GM19238 (cell line): ENCODE measurements at regions not wholly inside any gene's neighbourhood (a gene's known extent, or its start where the extent isn't known, plus 50 kb on each side); places are given as distances from the start of the nearest gene placed in this dataset.
"Not testable (repeated sequence)": the region's sequence is repeated elsewhere in the genome, so short reads cannot be mapped to it uniquely, and the experiment has no call there.

Experiments
- DNase-seq: peaks from one replicate; pipeline ENCODE4 v3.0.0; 2011; ENCODE audit warnings: low spot score; ENCODE audit not compliant: insufficient read length

DNA sequence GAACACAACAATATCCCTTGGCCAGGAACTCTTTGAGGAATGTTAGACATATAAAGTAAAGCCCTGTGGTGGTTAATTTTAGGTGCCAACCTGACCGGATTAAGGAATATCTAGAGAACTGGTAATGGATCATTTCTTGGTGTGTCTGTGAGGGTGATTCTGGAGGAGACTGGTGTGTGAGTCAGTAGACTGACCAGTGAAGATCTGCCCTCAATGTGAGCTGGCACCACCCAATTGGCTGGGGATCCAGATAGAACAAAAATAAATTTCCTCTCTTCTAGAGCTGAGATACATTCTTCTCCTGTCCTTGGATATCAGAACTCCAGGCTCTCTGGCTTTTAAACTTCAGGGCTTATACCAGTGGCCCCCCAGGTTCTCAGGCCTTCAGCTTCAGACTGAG lies 56.2 kb upstream of the TNPO1 start:
- DNase-seq = no peak

DNA sequence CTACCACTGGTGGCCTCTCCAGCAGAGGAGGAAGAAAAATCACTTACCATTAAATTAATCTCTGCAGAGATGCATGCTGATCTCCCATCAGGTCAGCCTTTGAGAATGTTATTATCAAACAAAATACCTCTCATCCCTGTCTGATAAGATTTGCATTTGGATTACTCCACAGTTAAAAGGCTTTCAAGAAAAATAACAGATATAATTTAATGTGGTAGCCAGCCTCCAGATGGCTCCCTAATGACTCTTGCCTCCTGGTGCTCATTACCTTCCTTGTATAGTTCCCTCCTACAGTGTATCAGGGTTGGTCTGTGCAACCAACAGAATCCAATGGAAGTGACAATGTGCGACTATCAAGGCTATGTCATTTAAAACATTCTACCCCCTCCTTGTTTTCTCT lies 63.6 kb upstream of the TNPO1 start:
- DNase-seq = no peak

DNA sequence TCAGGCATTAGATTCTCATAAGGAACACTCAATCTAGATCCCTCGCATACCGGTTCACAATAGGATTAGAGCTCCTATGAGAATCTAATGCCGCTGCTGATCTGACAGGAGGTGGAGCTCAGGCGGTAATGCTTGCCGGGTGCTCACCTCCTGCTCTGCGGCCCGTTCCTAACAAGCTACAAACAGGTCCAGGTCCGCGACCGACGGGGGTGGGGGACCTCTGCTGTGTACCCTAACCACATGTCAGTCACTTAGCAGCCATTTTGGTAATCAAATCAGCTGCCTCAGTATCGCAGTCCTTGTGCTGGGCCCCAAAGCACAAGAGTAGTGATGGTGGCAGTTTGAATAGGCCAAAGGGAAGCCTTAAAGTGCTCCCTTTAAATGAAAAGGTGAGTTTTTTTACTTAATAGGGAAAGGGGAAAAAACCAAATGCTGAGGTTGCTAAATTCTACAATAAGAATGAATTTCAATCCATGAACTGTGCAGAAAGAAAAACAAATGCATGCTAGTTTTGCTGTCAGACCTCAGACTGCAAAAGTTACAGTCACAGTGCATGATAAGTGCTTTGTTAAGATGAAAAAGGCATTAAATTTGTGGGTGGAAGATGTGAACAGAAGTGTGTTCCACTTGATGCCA lies 67.0 kb upstream of the TNPO1 start:
- no peak for DNase-seq

DNA sequence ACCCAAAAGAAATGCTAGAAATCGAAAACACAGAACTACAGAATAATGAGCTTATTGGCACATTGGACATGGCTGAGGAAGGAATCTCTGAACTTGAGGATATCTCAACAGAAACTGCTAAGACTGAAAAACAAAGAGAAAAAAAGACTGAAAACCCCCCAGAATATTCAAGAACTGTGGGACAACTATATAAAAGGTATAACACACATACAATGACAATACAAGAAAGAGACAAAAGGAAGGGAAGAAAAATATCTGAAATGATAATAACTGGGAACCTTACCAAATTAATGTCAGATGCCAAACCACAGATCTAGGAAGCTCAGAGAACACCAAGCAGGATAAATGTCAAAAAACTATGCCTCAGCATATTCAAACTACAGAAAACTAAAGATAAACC lies 68.6 kb upstream of the TNPO1 start:
- no peak for DNase-seq

DNA sequence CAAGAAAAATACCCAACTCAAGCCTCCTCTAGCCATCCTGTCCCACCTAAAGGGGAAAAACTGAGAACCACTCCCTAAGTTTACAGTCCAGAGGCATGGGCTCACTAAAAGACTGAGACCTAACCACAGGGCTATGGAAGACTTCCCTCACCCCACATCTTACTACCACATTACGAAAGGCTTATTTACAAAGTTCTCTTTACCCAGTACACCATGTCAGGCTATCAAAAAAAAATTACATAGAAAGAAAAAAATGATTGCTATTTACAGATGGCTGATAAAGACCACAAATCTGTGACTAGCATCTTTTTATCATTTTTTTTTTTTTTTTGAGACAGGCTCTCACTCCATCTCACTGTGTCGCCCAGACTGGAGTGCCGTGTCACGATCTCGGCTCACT lies 69.7 kb upstream of the TNPO1 start:
- DNase-seq = no peak

DNA sequence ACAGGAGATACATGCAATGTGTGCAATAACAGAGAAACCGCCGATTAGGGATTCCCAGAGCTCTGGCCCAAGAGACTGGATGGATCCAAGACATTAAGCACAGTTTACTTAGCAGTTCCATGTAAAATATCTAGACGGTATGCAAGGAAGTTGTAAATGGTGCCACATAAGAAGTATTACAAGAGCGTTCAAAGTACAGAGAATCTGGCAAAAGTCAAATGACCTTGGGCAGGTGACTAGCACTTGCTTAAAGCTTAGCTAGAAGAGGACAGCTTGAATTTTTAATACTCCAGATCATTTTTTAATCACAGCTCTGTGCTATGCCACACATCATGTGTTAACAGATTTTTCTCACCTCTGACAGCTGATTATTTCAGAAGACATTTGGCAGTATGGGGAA lies 72.3 kb upstream of the TNPO1 start:
- no peak for DNase-seq

DNA sequence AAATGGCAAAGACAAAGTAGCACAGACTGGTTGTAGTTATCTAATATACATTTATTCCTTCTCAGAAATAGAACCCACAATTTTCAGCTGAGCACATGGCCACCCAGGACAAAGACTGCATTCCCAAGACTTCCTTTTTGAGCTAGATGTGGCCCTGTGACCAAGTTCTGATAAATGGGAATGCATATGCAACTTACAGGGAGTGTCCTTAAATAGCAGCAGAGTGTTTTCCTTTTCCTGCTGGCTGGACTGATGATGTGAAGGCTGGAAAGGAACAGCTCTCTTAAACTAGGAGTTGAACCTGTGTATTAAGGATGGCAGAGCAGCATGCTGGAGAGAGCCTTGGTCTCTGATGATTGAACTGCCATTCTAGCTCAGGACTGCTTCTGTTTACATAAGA lies 74.7 kb upstream of the TNPO1 start:
- no peak for DNase-seq

DNA sequence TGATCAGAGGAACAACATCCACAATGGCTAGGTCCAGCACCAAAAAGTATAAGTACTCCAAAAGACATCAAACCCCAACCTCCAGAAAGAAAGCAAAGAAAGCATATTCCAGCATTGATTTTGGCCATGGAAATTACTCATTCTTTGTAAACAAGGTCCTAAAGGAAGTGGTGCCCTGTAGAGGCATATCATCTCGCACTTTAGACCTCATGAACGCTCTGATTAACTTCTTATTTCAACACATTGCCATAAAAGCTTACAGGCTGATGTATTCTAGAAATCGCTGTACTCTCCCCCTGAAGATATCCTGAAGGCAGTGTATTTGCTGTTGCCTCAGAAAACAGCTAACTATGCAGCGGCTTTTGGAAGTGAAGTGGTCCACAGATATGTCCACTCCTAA lies 82.7 kb upstream of the TNPO1 start:
- no peak for DNase-seq

DNA sequence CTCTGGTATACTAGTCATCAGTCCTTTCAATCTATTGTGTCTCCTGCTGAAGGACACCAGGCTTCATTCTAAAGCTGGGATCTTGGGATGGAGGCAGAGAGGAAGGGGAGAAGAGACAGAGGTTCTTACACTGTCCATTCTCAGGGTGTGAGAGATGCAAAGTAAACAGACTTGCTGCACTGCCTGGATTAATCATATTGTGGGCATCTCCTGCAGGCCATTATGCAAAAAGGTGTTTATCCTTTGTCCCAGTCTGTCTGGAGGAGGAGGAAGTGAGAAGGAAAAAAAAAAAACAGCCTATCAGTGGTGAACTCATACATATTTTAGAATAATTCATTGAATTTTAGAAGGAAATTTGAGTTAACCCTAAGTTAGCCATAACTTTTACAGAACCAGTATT lies 92.9 kb upstream of the TNPO1 start:
- DNase-seq = no peak

DNA sequence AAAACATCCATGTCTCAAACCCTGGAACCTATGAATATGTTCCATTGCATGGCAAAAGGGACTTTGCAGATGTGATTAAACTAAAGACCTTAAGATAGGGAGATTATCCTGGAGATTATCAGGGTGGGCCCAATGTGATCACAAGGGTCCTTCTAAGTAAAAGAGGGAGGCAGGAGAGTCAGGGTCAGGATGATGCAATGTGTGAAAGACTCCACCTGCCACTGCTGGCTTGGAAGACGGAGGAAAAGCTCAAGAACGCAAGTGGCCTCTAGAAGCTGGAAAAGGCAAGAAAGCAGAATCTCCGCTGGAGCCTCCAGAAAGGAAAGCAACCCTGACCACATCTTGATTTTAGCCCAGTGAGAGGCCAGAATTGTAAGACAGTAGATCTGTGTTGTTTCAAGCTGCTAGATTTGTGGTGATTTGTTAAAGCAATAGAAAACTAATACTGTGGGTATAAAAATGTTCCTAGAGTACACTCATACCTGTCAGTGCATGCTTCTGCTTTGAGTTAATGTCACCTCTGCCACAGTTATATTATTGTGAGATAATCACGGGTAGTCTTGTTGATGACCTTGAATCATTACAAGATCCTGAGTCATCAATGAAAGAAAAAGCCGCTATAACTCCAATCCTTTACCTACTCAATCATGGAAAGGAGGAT lies 93.5 kb upstream of the TNPO1 start:
- DNase-seq = no peak

DNA sequence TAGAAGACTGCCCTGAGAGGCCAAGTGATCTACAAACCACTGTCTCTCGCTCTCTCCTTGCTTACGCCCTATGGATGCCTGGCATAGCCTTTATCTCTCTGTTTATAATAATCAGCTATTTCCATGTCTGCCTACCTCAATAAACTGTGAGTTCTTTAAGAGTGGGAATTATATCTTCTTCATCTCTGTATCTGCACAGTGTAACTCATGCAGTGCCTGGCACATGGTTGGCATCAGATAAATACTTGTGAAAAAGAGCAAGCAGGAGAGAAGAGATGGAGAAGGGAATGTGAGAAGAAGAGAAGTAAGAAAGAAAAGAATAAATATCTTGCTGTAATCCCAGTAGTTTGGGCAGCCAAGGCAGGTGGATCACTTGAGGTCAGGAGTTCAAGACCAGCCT lies 94.6 kb upstream of the TNPO1 start:
- no peak for DNase-seq

DNA sequence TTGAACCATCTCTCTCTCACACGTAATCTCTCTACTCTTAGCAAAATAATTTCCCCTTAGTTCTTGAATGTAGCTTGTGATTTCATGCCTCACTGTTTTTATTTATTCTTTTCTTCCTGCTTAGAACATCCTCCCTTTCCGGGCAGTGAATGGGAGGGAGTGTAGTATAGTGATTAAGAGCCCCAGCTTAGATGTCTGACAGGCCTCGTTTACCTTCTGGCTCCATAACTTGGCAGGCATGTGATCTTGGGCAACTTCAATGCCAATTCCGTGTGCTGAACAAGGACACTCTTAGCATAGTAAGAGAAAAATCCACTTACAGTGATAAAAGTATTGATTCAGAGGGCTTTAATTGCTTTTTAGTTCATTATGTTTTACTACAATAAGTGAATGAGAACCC lies 96.3 kb upstream of the TNPO1 start:
- no peak for DNase-seq

DNA sequence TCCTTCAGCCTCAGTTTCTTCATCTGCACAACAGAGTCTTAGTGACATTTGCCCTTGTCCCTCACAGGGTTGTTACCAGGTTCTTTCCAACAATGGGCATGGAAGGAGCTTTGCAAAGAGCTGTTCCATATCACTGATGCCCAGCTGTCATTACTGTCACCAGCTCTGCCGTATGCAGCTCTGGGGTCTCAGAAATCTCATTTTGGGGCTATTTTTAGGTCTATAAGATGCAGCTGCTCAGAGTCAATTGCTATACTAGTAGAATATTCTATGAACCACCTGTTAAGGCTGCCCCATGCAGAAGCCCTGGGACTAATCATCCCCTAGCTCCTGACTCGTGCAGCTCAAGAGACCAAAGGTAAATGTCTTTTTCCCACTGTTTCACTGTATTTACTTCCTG lies 105.1 kb upstream of the TNPO1 start:
- no peak for DNase-seq

DNA sequence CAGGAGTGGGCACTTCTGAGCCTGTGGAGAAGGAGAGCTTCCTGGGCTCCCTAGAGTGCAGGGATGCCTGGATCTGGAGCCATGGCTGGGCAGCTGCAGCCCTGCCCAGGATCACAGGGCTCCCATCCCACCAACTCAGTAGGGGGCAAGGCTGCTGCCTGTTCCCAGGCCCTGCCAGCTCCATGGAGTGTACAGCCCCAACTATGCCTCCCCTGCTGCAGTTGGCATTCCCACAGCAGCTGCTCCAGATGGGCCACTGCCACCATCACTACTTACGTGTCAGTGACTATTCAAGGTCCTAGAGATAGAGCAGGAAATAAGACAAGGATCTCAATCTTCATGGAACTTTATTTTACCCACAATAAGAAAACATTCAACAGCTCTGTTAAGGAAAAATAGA lies 107.1 kb upstream of the TNPO1 start:
- no peak for DNase-seq

DNA sequence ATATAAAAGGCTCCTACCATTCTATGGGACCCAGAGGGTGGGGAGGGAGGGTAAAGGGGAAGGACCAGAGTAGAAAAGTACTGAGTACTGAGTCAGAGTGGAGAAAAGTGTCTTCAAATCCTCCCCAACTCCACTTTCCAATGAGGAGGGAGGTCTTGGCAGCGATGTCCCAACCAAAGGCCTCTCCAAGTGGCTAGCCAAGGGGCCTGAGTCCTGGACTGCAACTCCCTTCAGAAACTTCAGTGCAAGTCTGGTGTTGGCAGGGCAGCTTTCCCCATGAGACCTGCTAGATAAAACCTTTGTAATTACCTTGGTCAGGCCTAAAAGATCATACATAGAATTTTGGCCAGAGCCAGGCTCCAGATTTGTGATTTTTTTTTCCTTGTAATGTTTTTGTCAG lies 111.3 kb upstream of the TNPO1 start:
- no peak for DNase-seq

DNA sequence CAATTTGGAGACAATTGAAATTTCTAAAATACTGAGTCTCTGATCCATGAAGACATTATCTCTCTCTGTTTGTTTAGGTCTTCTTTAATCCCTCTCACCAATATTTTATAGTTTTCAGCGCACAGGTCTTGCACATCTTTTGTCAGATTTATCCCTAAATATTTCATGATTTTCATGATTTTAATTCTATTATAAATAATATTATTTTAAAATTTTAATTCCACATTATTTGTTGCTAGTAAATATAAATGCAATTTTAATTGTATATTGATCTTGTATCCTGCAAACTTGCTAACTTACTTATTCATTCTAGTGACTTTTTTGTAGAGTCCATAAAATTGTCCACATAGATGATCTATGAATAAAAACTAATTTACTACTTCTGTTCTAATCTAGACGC lies 112.6 kb upstream of the TNPO1 start:
- DNase-seq = no peak

DNA sequence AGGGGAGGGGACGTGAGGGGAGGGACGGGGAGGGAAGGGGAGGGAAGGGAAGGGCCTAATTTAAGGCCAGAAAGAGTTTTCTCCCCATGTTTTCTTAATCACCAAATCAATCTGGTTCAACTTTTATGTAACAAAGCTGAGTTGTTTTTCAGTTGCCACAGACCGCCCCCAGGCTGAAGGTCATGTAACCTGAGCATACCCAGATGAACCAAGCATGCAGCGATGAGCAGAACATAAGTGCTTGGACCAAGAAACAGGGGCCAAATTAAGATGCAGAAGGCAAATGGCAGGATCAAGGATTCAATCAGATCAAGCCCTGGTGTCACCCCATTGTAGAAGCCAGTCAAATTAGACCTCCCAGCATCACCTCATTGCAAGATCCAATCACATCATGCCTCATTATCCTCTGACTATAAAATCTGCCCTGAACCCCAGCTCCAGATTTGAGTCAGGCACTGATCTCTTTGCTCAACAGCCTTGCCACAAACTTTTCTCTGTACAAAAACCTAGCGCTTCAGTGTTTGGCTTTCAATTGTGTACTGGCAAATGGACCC lies 113.5 kb upstream of the TNPO1 start:
- no peak for DNase-seq

DNA sequence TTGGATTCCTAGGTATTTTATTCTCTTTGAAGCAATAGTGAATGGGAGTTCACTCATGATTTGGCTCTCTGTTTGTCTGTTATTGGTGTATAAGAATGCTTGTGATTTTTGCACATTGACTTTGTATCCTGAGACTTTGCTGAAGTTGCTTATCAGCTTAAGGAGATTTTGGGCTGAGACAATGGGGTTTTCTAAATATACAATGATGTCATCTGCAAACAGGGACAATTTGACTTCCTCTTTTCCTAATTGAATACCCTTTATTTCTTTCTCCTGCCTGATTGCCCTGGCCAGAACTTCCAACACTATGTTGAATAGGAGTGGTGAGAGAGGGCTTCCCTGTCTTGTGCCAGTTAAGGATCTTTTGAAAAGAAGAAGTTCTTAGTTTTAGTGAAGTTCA lies 114.4 kb upstream of the TNPO1 start:
- DNase-seq = not testable (repeated sequence)

DNA sequence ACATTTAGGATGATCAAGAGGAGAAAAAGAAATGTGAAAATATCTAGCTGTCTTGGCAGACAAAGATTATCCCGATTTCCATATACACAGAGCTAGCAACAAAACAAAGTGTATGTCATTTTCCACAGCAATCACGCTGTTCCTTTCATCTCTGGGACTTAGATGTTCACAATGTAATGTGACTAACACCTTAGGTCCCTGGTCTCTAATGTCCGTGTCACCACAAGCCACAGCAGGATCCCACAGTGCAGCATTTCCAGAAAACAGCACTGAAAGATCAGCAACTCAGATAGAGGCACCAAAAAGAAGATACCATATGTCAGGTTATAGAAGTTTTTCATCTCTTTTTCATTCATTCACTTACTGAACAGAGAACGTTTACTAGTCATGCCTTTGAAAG lies 118.0 kb upstream of the TNPO1 start:
- DNase-seq = no peak

DNA sequence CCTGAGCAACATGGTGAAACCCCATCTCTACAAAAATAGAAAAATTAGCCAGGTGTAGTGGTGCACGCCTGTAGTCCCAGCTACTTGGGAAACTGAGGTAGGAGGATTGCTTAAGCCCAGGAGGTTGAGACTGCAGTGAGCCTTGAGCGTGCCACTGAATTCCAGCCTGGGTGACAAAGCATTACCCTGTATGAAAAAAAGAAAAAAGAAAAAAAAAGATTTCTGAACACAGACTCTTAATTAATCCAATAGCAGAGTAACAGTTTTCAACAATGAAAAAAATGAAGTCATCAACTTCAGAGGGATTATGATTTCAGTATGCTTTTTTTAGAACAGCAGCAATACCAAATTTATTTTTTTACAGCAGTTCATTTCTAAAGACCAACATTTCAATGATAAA lies 118.8 kb upstream of the TNPO1 start:
- no peak for DNase-seq

DNA sequence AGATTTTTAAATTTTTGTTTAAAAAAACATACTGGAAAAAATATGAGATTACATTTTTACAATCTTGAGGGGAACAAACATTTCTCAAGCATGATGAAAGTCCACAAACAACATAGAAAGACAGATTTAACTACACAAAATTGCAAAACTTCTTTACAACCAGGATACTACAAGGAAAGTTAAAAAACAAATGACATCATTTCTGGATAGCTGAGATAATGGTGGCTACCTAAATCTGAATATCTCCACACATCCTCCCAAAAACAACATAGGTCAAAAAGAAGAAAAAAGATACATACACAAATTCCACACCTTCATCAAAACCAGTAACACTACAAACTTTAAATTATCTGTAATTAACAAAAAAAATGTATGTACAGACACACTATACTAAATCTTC lies 120.8 kb upstream of the TNPO1 start:
- no peak for DNase-seq

DNA sequence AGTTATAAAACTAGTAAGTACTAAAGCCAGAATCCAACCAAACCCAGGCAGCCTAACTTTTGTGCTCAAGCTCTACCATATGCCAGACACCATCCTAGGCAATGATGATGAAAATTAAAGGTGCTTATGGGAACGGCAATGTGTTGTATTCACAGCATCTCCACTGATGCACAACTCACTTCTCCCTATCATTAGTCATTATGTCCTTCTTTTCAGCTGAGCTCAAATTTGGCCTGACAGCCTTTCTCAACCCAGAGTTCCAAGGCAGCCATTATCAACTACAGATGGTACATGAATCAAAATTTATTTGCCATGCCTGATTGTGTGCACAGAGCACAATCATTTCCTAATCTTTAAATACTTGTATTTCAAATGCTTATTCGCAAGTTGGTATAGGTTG lies 121.6 kb upstream of the TNPO1 start:
- no peak for DNase-seq

DNA sequence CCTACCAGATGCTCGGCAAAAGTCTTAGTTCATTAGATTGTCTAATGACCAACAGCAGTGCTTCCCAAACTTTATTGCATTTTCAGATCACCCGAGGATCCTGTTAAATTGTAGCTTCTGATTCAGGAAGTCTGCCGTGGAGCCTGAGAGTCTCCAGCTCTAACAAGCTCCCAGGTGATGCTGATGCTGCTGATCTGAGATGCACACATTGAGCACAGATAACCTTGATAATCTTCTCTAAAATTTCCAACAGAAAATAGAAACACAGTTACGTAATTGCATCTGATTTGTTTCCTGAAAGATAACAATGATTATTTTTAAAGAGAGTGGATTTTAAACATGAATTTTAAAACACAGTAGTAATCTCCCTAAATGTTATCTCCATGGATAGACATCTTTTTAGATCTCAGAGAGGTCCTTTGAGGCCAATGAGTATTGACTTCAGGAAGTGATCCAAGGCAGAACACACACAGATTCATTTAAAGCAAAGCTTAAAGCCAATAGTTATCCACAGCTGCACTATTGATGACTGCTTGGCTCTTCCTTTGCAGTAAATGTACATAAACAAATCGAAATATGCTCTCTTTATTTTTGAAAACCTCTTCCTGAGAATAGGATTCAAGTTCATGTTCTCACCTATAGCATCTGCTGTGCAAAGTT lies 122.8 kb upstream of the TNPO1 start:
- no peak for DNase-seq
